ENCODE measurements at regions not wholly inside any gene's neighbourhood (a gene's known extent, or its start where the extent isn't known, plus 50 kb on each side); places are given as distances from the start of the nearest gene placed in this dataset.

DNA sequence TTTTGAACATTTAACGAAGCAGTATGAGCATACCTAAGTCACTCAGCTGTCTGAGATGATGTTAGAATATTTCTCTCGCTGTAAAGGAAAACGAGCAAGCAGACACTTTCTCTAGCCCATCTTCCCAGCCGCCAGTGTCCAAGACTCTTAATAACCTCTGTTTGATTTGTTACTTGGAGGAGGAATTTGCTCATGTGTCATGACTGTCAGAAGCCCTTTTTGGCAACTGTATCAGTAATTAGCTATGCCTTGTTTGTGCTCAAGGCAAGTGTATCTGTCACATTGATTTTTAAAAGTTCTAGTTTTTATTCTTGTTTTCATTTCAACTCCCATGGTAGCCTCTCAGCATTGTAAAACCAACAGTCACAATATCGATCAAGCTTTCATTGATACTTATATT, 828.4 kb upstream of the SLC10A2 start:
- no peak for TF ChIP-seq POLR2A (IDR thresholded peaks at IDR 0.05; ENCODE audit: low read depth, low read length)
- no peak for TF ChIP-seq POLR2AphosphoS5 (IDR thresholded peaks at IDR 0.05; ENCODE audit: low read depth, low read length)

Data from GM12891 (cell line).